HG02678 (cell line): ENCODE measurements at regions not wholly inside any gene's neighbourhood (a gene's known extent, or its start where the extent isn't known, plus 50 kb on each side); places are given as distances from the start of the nearest gene placed in this dataset.

Experiments used
- ATAC-seq: cut with Tn5 transposase; IDR thresholded peaks from one replicate; pipeline ENCODE4 v1.9.1; 2021; ENCODE audit warnings: mild to moderate bottlenecking, moderate library complexity; ENCODE audit not compliant: unreplicated experiment

DNA sequence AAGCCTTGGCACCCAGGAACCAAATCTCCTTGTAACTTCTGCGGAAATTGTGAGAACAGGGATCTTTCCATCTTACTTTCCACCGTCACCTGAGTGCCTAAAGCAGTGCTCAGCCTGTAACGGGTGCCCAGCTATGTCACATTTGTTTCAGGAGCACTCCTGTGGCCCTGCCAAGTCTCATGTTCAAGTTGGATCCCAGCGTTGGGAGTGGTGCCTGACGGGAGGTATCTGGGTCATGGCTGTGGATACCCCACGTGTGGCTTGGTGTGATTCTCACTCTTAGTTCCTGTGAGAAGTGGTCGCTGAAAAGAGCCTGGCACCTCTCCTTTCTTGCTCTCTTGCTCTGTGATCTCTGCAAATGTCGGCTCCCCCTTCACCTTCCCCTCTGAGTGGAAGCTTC lies 114.9 kb downstream of the UQCRFS1 start:
- no peak for ATAC-seq

DNA sequence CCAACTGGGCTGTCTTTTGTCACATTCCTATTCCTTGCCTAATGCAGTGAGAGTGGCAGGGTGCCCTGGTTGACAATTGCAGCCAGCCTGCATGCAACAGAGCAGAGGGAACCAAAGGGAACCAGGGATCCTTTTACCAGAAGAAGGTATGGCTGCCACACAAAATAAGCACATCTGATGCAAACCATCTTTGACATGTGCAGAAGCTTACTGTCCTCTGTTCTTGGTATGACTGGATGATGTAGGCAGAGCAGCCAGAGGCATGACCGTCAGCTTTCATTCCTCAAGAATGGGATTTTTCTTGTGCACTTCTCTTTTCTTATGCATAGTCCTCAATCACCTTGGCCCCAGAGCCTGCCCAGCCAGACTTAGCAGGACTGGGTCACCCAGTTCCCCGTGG lies 116.1 kb downstream of the UQCRFS1 start:
- ATAC-seq = no peak

DNA sequence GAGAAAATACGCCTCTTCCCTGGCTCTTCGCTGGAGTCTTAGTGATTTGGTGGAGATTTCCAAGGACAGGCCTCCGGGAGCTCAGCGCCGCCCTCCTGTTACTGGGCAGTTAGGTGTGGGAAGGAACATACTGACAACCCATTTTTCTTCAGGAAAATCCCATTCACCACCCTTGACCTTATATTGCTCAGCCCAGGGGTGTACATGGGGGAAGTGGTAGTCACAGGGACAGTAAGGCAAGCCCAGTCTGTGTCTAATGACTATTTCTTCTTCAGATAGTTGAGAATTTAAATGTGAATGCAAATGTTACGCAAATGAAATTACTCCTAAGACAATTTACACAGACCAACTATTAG lies 119.4 kb downstream of the UQCRFS1 start:
- no peak for ATAC-seq

DNA sequence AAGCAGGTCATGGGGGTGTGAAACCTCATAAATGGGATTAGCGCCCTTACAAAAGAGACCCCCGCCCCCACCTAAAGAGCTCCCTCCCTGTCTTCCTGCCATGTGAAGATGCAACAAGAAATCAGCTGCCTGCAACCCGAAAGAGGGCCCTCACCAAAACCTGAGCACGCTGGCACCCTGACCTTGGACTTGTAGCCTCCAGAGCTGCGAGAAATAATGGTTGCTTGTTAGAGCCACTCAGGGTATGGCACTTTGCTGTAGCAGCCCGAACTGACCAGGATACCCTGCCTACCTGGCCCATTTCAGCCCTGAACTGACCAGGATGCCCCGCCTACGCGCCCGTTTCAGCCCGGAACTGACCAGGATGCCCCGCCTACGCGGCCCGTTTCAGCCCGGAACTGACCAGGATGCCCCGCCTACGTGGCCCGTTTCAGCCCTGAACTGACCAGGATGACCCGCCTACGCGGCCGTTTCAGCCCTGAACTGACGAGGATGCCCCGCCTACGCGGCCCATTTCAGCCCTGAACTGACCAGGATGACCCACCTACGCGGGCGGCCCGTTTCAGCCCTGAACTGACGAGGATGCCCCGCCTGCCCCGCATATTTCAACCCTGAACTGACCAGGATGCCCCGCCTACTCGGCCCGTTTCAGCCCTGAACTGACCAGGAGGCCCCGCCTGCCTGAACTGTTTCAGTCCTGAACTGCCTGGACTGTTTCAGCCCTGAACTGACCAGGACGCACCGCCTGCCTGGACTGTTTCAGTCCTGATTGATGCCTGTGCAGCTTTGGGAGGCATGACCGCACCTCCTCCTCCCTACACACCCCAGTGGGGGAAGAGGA lies 120.0 kb downstream of the UQCRFS1 start:
- ATAC-seq = no peak

DNA sequence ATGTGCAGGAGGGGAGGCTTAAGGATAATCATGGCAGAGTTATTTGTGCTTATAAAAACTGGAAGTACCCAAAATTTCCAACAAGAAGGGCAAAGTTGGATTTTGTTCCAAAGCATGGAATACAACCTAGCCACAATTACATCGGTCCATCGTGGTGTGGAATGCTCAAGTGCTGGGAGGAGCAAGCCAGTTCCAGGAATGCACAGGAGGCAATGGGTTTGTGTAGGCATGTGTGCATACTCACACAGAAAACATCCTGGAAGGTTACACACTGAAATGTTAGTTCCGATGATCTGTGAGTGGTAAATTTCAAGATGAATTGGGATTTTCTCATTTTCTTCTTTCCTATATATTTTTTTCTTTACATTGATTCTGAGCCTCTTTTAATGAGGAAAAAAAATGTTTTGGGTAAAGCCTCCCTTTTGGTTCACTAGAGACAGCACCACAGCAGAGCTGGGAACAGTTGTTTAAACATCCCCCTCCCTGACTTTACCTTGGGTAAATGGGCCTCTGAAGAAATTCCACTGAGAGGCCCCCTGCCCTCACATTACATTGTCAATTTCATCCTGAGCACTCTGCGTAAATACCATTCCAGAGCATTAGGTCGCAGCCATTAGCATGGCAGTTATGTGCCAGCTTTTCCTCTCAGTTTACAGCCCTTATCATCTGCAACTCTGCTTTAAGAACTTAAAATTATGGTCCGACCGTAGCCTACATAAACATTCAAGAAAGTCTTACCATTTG lies 122.0 kb downstream of the UQCRFS1 start:
- no peak for ATAC-seq

DNA sequence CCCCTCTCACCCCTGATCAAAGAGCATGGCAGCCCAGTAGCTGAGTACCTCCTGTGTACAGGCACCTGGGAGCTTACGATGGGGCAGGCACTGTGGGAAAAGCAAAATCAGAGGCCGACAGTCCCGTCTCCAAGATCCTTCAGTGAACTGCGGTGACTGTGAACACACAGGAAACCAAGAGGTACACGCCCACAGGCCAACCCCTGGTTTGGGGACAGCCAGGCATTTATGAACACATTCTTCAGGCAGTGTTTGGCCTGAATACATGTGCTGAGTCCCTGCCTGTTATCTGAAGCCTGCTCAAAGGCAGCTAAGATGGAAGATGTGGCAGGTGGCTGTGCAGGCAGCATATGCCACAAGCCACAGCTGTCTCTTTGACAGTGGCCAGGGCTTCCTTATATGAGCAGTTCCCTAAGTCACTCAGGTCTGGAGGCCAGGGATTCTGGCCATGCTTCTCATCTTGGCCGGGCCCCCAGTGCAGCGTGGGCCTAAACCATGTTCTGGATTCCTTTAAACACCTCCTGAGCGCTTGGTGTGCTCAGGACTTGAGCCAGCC lies 123.6 kb downstream of the UQCRFS1 start:
- no peak for ATAC-seq

DNA sequence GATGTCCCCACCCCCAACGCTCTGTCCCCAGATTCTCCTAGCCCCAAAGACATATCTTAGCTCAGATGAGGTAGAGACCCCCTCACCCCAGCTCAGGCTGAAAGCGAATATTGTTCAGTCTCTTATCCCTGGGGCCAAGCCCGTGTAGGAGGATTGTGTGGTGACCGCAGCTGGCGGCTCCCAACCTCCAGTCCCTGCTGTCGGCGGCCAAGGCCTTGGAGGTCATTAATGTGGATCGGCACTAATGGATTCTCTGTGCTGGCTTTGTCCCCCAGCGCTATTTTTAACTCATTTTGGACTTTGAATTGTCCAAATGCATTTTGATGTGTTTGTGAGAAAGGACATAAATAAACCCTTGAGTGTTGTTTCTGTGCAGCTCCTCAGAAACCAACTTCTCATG lies 124.2 kb downstream of the UQCRFS1 start:
- no peak for ATAC-seq

DNA sequence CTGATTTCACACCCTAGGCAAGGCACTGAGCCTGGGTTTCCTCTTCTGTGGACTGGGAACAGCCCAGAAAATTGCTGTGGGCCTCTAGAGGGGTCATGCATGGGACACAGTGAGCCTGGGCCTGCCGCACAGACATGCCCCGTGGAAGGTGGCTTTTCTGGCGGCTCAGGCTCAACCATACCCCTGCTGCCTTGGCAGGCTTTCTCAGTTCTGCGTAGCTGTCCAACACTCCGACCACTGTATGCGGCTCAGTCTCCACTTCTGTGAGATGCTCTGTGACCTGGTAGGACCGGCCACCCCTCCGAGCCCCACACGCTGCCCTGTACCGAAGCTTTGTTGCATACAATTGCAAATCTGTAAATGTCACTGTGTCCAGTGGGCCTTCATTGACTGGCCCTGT lies 126.3 kb downstream of the UQCRFS1 start:
- no peak for ATAC-seq

DNA sequence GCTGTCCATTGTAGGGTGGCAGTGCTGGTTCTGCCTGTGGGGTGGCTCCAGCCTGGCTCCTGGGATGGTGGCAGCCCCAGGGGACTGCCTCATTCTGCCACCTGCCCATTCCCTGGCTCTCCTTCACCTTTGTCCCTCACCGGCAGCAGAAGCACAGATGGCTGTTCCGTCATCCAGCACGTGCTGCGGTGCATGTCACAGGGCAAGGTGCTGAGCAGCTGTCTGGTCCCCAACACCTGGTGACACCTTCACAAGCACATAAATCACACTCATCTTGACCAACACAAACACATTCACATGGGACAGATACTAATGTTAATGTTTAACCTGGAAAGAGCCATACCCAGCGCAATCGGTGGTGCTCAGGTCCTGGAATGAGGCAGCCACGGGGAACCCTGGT lies 126.8 kb downstream of the UQCRFS1 start:
- ATAC-seq = no peak

DNA sequence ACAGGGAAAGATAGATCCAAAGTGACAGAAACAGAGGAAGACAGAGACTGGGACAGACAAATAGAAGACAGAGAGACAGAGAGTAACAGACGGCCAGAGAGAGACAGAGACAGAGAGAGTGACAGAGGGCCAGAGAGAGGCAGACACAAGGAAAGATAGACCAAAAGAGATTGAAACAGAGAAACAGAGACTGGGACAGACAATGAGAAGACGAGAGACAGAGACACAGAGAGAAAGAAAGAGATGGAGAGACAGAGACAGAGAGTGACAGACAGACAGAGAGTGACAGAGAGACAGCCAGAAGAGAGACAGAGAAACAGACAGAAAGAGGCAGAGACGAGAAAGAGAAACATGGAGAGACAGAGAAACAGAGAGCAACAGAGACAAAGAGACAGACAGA lies 127.3 kb downstream of the UQCRFS1 start:
- no peak for ATAC-seq

DNA sequence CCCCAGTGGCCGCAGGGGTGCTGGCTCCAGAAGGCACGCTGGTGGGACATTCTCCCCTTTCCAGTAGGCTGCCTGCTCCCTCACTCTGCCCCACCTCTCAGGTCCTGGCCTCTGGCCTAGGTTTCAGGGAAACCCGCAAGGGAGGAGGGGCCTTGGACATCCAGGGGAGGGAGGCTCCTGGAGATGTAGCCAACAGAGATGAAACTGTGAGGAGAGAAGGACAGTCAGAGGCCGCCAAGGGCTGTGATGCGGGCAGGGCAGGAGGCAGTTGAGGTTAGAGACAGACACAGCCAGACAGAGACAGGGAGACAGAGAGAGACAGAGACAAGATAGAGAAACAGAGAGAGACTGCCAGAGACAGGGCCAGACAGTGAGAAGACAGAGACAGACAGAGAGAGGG lies 127.7 kb downstream of the UQCRFS1 start:
- ATAC-seq = no peak

DNA sequence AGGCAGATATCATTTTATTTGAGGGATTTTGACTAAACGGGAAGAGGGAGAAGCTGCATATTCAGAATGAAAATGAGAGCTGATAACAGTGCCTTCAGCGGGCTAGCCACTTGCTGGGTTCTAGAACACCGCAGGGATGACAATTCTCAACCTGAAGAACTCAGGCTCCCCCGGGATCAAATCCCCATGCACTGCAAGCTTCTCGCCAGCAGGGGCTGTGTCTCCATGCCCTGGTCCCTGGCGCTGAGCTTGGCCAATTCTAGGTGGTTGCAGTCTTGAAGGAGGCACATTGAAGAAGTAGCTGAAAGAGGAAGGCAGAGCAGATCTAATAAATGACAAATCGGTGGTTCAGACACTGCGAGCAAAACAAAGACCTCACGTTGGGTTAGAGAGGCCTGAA lies 128.7 kb downstream of the UQCRFS1 start:
- no peak for ATAC-seq

DNA sequence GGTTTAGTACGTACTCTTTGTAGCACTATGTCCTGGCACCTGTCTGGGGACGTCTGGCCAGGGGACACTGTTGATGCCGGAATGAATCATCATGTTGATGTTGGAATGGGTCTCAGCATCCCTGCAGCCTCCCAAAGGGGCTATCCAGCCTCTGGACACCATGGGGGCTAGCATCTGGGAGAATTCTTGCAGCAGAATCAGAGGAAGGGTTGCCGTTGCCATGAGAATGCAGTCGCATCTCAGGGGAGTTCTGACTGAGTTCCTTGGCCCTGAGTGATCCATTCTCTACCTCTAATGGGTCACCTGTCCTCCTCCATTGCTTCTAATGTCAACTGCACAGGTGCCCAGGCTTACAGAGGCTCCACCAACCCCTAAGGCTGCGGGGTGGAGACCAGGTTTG lies 129.1 kb downstream of the UQCRFS1 start:
- ATAC-seq = no peak

DNA sequence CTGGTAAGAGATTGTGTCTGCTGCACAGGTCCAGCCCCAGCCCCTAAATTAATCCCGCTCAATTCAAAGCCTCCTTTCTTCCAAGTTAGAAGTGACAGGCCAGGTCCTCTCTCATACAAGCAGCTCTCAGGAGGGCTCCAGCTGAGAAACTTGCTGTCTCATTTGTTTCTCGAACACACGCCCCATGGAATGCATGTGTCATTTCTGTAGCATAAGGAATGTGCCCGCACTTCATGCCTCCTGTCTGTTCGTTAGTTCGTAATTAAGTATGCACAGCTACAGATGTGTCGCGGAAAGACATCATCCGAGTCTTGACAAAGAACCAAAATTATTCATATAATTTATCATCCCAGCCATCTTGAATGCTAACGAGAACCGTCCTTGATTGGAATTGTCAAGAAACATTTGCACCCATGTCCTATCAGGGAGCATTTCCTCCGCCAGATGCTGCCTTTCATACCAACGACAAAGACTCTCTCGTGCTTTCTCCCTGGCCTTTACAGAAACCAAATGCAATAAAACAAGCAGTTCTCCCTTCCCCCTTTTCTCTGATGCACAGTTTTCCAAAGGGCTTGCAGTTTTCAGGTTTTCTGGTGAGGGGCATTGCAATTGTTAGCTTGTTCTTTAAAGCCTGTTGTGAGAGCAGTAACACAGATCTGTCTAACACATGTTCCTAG lies 133.5 kb downstream of the UQCRFS1 start:
- no peak for ATAC-seq

DNA sequence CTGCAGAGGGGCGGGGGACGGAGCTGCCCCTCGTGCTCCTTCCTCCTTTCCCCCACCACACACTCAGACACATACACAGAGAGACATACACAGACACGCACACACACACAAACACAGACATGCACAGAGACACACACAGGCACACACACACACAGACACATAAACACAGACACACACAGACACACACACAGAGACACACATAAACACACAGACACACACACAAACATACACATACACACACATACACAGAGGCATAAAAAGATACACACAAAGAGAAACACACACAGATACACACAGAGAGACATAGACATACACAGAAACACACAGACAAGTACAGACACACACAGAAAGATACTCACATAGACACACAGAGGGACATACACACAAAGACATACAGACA lies 136.0 kb downstream of the UQCRFS1 start:
- ATAC-seq = no peak

DNA sequence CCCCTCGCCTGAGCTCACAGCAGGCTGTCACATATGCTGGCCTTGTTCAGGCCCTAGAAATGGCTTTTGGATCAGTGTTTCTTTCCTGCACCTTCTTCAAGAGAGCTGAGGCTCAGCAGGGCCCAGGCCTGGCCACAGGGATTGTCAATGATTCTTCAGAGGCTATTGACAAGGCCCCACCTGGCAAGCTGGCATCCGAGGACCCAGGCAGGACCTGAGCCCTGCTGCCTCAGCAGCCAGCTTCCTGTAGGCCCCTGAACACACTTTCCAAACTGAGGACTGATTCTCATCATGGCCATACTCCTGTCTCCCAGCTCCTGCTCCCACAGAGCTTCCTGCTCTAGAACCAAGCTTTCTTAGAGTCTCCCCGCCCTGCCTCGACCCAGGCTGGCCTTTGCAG lies 136.8 kb downstream of the UQCRFS1 start:
- no peak for ATAC-seq

DNA sequence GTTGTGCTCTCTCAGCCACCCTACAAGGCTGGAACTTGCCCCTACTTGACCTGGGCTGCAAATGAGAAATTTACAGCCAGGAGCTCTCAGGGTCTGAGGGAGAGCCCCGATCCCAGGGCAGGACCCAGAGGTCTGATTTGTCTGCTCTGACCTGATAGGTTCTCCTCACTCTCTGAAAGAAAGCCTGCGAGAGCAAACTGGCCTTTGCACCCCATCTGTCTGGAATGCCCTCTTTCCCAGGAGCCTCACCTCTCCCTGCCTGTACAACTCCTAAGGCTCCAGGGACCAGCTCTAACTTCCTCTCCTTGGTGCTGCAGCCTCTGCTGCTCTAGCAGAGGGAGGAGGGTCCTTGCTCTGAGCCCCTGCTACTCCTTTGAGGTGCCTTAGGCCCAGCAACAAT lies 137.8 kb downstream of the UQCRFS1 start:
- ATAC-seq = no peak

DNA sequence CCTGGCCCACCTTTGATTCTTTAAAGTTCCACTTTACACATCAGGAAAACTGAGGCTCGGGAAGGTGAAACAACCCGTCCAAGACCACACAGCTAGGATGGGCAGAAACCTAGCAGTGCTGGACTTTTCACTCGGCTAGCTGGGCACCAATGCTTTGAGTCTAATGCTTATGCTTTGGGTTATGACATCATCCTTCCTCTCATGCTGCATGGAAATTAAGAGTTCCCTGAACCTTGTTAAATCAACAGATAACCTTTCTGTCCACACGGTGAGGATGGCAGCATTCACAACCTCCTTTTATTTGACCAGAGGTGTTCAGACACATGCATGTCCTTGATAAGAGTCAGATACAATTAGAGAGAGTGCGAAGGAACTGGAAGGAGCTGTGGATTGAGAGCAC lies 138.4 kb downstream of the UQCRFS1 start:
- ATAC-seq = no peak

DNA sequence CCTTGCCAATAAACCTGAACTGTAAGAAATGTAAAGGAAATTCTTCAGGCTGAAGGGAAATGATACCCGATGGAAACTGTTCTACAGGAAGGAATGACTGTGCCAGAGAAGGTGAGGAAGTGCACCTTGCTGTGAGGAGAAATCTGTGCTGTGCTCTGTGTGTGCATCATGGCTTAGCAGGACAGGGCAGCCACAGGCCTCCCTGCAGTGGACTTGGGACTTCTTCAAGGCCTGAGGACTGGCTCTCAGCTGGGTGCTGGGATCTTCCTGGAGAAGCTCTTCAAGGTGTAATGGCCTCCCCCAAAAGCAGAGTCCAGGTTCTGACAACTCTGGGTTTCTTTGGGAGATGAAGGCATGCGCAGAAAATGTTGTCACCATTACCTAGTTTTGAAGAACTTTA lies 145.1 kb downstream of the UQCRFS1 start:
- ATAC-seq = no peak

DNA sequence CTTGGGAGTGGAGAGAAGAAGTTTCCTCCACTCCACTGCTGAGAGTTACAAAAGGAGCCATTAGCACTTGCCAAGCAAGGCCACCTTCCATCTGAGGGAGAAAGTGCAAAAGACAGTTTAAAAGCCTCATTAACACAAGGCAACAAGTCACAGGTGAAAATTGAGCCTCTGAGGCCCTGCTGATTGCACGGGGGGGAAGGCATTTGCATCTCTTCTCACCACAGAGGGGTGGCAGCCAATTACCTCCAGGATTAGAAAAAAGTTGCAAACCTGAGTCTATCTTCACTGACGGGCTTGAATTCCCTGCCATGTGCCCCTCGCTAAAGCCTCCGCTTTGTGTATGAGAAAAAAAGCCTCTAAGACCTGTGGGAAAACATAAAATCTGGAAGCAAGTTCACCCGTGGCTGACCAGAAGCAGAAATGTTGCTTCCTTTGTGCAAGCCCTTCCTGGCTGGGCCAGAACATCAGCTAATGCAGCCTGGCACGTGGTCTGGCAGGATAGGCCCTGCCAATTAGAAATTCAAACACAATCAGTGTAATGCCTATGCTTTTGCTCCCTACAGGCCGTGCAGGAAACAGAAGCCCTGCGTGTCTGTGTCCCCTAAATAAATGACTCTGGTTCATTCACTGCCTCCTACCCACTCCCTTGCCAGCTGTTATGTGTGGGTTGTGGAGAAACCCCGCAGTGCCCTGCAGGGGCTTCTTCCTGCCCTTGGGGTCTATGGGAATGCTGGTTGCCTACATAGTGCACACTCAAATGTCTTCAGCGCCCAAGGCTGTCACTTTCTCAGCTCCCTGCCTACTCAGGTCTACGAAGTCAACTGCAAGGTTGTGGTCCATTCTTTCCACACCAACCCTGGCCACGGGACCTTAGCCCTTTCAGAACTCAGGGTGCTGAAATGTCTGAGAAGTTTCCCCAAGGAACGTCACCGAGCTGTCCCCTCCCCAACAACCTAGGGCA lies 150.2 kb downstream of the UQCRFS1 start:
- no peak for ATAC-seq
